Spleen (tissue), 11 donors: ENCODE measurements at regions not wholly inside any gene's neighbourhood (a gene's known extent, or its start where the extent isn't known, plus 50 kb on each side); places are given as distances from the start of the nearest gene placed in this dataset.

ENCODE experiments used
- DNase-seq: peaks from one replicate; pipeline ENCODE4 v3.0.0-alpha.2; 2020
- H3K27ac ChIP-seq, 8 donors: fragments of 200-600 bp; sonication (generic) in 7 of 8; 1 replicate in 4 of 8; 2 replicates in 4 of 8; pipeline versions ENCODE4 v1.5.0 to v1.8.0; 2016 to 2021; ENCODE audit warnings: inconsistent platforms in 4 of 8, mild to moderate bottlenecking in 4 of 8, moderate library complexity in 1 of 8
- H3K27me3 ChIP-seq, 7 donors: fragments of 200-600 bp; sonication (generic) in 6 of 7; replicated peaks in 1 of 7; 1 replicate in 4 of 7; 2 replicates in 3 of 7; pipeline versions ENCODE4 v1.5.0 to v1.8.0; 2016 to 2021; ENCODE audit warnings: inconsistent platforms in 3 of 7, mild to moderate bottlenecking in 1 of 7
- H3K36me3 ChIP-seq, 6 donors: fragments of 200-600 bp; sonication (generic) in 5 of 6; 1 replicate in 4 of 6; 2 replicates in 2 of 6; pipeline versions ENCODE4 v1.5.0 to v1.8.0; 2016 to 2021; ENCODE audit warnings: inconsistent platforms in 2 of 6
- H3K4me1 ChIP-seq, 6 donors: fragments of 200-600 bp; sonication (generic) in 5 of 6; 1 replicate in 3 of 6; 2 replicates in 3 of 6; pipeline versions ENCODE4 v1.5.0 to v1.8.0; 2016 to 2021; ENCODE audit warnings: inconsistent platforms in 3 of 6
- H3K4me3 ChIP-seq, 8 donors: fragments of 200-600 bp; sonication (generic) in 7 of 8; 1 replicate in 4 of 8; 2 replicates in 4 of 8; pipeline versions ENCODE4 v1.5.0 to v1.8.0; 2016 to 2021; ENCODE audit warnings: inconsistent platforms in 4 of 8, mild to moderate bottlenecking in 4 of 8, moderate library complexity in 2 of 8
- H3K9me3 ChIP-seq, 8 donors: fragments of 200-600 bp; sonication (generic) in 7 of 8; 1 replicate in 4 of 8; 2 replicates in 4 of 8; pipeline versions ENCODE4 v1.5.0 to v1.8.0; 2016 to 2021; ENCODE audit warnings: inconsistent platforms in 4 of 8
- POLR2A ChIP-seq, 3 donors: fragments of 450-650 bp; IDR thresholded peaks; one replicate each; pipeline ENCODE4 v1.5.1; 2017; ENCODE audit warnings: antibody characterized with exemption in 3 of 3, mild to moderate bottlenecking in 1 of 3
- POLR2AphosphoS5 ChIP-seq, 3 donors: sonication (generic); formaldehyde crosslinking; IDR thresholded peaks; one replicate each; pipeline ENCODE4 v1.5.1; 2017; ENCODE audit warnings: antibody characterized with exemption in 3 of 3
- WGBS, 5 donors: extraction: QIAGEN DNeasy Blood & Tissue Kit in 3 of 5; methylation state at CpG; one replicate each; pipeline versions ENCODE4 v1.1.5 to v1.1.7; 2013 to 2018; 5-methylcytosine and 5-hydroxymethylcytosine counted together
- intact Hi-C: fragments of 100-400 bp; cut with DNase I; formaldehyde crosslinking; loops from one replicate; pipeline ENCODE4 v1.15.0; 2023; ENCODE audit warnings: low total_unique reads
- TF ChIP-seq, protein P1 (sequence below), 11 experiments: fragments of 200-600 bp in 7 of 11; fragments of 450-650 bp in 4 of 11; sonication (generic) in 4 of 11; IDR thresholded peaks in 8 of 11; conservative IDR thresholded peaks in 3 of 11; 1 replicate in 7 of 11; 2 replicates in 4 of 11; pipeline versions ENCODE4 v1.4.0 to v1.8.0; 2016 to 2021; ENCODE audit warnings: antibody characterized with exemption in 11 of 11, inconsistent platforms in 4 of 11, mild to moderate bottlenecking in 1 of 11
- donor health status: healthy with polysubstance abuse.
- donor health status: DM: no; HTN: no; CAD: no; lungs with moderate emphysema.
- donor health status: DM: no; HTN: no; CAD: no.
- donor health status: Bipolar disorder and iron deficiency.
- donor health status: healthy.
- donor health status: DM: no; HTN: no; CAD: no.
- donor health status: DM: yes; HTN: yes; CAD: no.

- no peaks in the 10 kb centered on the region for H3K27me3 ChIP-seq
- H3K27ac ChIP-seq: no peak overlapping the region
- DNase-seq: no peak
- intact Hi-C loops: no loop called here
- TF ChIP-seq POLR2AphosphoS5 (IDR thresholded peaks at IDR 0.05) (no peak), POLR2A (IDR thresholded peaks at IDR 0.05) (no peak)
- TF ChIP-seq, protein P1, sequence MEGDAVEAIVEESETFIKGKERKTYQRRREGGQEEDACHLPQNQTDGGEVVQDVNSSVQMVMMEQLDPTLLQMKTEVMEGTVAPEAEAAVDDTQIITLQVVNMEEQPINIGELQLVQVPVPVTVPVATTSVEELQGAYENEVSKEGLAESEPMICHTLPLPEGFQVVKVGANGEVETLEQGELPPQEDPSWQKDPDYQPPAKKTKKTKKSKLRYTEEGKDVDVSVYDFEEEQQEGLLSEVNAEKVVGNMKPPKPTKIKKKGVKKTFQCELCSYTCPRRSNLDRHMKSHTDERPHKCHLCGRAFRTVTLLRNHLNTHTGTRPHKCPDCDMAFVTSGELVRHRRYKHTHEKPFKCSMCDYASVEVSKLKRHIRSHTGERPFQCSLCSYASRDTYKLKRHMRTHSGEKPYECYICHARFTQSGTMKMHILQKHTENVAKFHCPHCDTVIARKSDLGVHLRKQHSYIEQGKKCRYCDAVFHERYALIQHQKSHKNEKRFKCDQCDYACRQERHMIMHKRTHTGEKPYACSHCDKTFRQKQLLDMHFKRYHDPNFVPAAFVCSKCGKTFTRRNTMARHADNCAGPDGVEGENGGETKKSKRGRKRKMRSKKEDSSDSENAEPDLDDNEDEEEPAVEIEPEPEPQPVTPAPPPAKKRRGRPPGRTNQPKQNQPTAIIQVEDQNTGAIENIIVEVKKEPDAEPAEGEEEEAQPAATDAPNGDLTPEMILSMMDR (IDR thresholded peaks at IDR 0.05 in 8 of 11, conservative IDR thresholded peaks at IDR 0.05 in 3 of 11): no peak
- H3K9me3 ChIP-seq: no peaks in the 10 kb centered on the region
- no peaks in the 10 kb centered on the region for H3K4me1 ChIP-seq
- H3K36me3 ChIP-seq: no peaks in the 10 kb centered on the region
- H3K4me3 ChIP-seq: no peak overlapping the region
Observed at GRCh38 chr3:81925385-81925784, 163.9 kb upstream of the GBE1 start.

- Histone ChIP-seq H3K9me3 (no peaks in the 10 kb centered on the region), H3K4me3 (no peak overlapping the region), H3K36me3 (no peaks in the 10 kb centered on the region), H3K27ac (no peak overlapping the region), H3K4me1 (no peaks in the 10 kb centered on the region), H3K27me3 (no peaks in the 10 kb centered on the region)
- no peak for TF ChIP-seq POLR2A (IDR thresholded peaks at IDR 0.05)
- TF ChIP-seq POLR2AphosphoS5 (IDR thresholded peaks at IDR 0.05): no peak
- TF ChIP-seq, protein P1 (IDR thresholded peaks at IDR 0.05 in 8 of 11, conservative IDR thresholded peaks at IDR 0.05 in 3 of 11): no peak
- no peak for DNase-seq
- intact Hi-C loops: no loop called here
- 93 to 98% (median 93%) methylated on average over 2 of the region's 2 CpGs for WGBS, 5 donors
Observed at GRCh38 chr3:81923038-81923437, 161.6 kb upstream of the GBE1 start.

DNA sequence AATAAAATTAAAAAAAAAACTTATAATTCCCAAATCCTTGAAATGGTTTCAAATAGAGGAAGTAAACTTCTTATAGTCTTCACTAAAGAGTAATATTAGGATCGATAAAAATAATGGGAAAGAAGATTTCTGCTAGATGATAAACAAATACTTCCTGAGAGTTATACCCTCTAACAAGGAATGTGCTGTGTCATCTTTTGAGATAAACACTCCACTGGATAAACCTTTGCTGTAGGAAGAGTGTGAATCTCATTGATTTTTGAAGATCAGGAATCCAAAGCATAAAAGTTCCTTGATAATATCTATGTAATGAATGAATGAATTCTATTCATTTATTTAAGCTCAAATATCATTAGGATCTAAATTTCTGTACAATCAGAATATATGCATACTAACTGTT is 161.0 kb upstream of the GBE1 start:
- intact Hi-C loops: no loop called here
- 68 to 79% (median 76%) methylated on average over 1 of the region's 1 CpG for WGBS, 5 donors
- no peak for DNase-seq
- Histone ChIP-seq H3K4me1 (no peaks in the 10 kb centered on the region), H3K4me3 (no peak overlapping the region), H3K27ac (no peak overlapping the region), H3K27me3 (no peaks in the 10 kb centered on the region), H3K36me3 (no peaks in the 10 kb centered on the region), H3K9me3 (no peaks in the 10 kb centered on the region)
- TF ChIP-seq POLR2AphosphoS5 (IDR thresholded peaks at IDR 0.05): no peak
- TF ChIP-seq, protein P1 (IDR thresholded peaks at IDR 0.05 in 8 of 11, conservative IDR thresholded peaks at IDR 0.05 in 3 of 11): no peak

- H3K4me3 ChIP-seq: no peak overlapping the region
- DNase-seq: no peak
- no peaks in the 10 kb centered on the region for H3K4me1 ChIP-seq
- 49 to 83% (median 64%) methylated on average over 1 of the region's 1 CpG for WGBS, 5 donors
- H3K9me3 ChIP-seq: no peaks in the 10 kb centered on the region
- no peak for TF ChIP-seq POLR2AphosphoS5 (IDR thresholded peaks at IDR 0.05)
- TF ChIP-seq, protein P1 (IDR thresholded peaks at IDR 0.05 in 8 of 11, conservative IDR thresholded peaks at IDR 0.05 in 3 of 11): no peak
- TF ChIP-seq POLR2A (IDR thresholded peaks at IDR 0.05): no peak
- no peaks in the 10 kb centered on the region for H3K36me3 ChIP-seq
- intact Hi-C loops: no loop called here
- no peak overlapping the region for H3K27ac ChIP-seq
- no peaks in the 10 kb centered on the region for H3K27me3 ChIP-seq
Observed at GRCh38 chr3:81920816-81921215, 159.4 kb upstream of the GBE1 start.
